Neural progenitor cell (in vitro differentiated cells): ENCODE measurements at regions not wholly inside any gene's neighbourhood (a gene's known extent, or its start where the extent isn't known, plus 50 kb on each side); places are given as distances from the start of the nearest gene placed in this dataset.

Experiments
- CTCF ChIP-seq: fragments of 200-600 bp; sonication (generic); IDR thresholded peaks from 2 replicates; pipeline ENCODE4 v1.5.1; 2017; ENCODE audit warnings: antibody characterized with exemption, mild to moderate bottlenecking
- EZH2 ChIP-seq: fragments of 200-600 bp; sonication (generic); IDR thresholded peaks from 2 replicates; pipeline ENCODE4 v1.6.1; 2017; ENCODE audit warnings: antibody characterized with exemption, mild to moderate bottlenecking, moderate library complexity
- EZH2phosphoT487 ChIP-seq: fragments of 200-600 bp; sonication (generic); IDR thresholded peaks from 2 replicates; pipeline ENCODE4 v1.6.1; 2017; ENCODE audit warnings: antibody characterized with exemption

DNA sequence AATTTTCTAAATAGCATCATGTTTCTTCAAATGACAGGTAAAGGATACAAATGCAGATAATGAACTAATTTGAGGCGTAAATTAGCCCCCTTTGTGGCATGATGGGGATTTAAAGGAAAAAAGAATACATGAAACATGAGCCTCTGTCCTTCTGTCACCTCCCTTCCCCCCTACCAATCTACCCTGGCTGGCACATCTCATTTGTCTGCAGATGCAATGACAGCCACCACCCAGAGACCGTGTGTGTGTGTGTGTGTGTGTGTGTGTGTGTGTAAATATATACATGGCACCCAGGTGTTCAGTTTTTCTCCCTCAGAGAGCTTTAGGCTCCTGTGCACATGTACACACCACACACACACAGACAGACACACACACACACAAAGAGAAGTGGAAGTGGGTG lies 451.1 kb downstream of the RWDD3 start:
- TF ChIP-seq CTCF (no peak), EZH2 (no peak), EZH2phosphoT487 (no peak)
